Activated naive CD4-positive, alpha-beta T cell treated with anti-CD3 and anti-CD28 coated beads, Interleukin-2, amount 50 U/mL, for 24 hours (primary cell): ENCODE measurements at regions not wholly inside any gene's neighbourhood (a gene's known extent, or its start where the extent isn't known, plus 50 kb on each side); places are given as distances from the start of the nearest gene placed in this dataset.
"Not testable (repeated sequence)": the region's sequence is repeated elsewhere in the genome, so short reads cannot be mapped to it uniquely, and the experiment has no call there.

Experiments
- H3K27ac Mint-ChIP-seq: one replicate; pipeline ENCODE4 v1.8.0; 2021; ENCODE audit warnings: mild to moderate bottlenecking, mixed read lengths
- H3K27me3 Mint-ChIP-seq: one replicate; pipeline ENCODE4 v1.8.0; 2021; ENCODE audit warnings: mixed read lengths
- H3K36me3 Mint-ChIP-seq: one replicate; pipeline ENCODE4 v1.8.0; 2021; ENCODE audit warnings: mixed read lengths
- H3K4me1 Mint-ChIP-seq: one replicate; pipeline ENCODE4 v1.8.0; 2021; ENCODE audit warnings: mixed read lengths
- H3K4me3 Mint-ChIP-seq: one replicate; pipeline ENCODE4 v1.8.0; 2021; ENCODE audit warnings: mild to moderate bottlenecking, mixed read lengths
- H3K9me3 Mint-ChIP-seq: one replicate; pipeline ENCODE4 v1.8.0; 2021; ENCODE audit warnings: mixed read lengths

GRCh38 chr17:55962951-55963401 lies 190.3 kb upstream of the ANKFN1 start:
- Mint-ChIP-seq H3K27ac (no peak overlapping the region), H3K36me3 (no peaks in the 10 kb centered on the region), H3K4me3 (no peak overlapping the region), H3K9me3 (no peaks in the 10 kb centered on the region), H3K4me1 (no peaks in the 10 kb centered on the region), H3K27me3 (peaks cover 2% of the 10 kb centered on the region)

DNA sequence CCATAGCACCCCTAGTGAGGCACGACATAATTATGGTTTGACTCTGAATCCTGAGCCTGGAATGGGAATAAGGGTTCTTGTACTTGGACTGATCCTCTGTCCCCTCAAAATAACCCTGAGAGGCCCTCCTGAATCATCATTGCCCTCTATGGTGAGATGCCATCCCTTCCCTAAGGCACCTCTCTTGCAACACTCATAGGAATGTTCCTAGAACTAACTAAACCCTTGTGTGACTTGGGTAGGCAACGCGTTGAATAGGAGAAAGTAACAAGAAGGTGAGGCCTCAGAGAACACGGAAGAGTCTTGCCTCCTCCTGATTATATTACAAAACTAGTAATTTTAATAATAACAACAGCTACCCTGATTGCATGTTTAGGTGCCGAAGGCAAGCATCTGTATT lies 189.1 kb upstream of the ANKFN1 start:
- H3K27ac Mint-ChIP-seq, result no peak overlapping the region
- H3K4me1 Mint-ChIP-seq, result no peaks in the 10 kb centered on the region
- H3K4me3 Mint-ChIP-seq, result no peak overlapping the region
- no peaks in the 10 kb centered on the region for H3K9me3 Mint-ChIP-seq
- no peaks in the 10 kb centered on the region for H3K36me3 Mint-ChIP-seq
- H3K27me3 Mint-ChIP-seq, result peaks cover 2% of the 10 kb centered on the region

GRCh38 chr17:55965051-55965450 lies 188.2 kb upstream of the ANKFN1 start:
- Mint-ChIP-seq H3K4me3 (no peak overlapping the region), H3K27ac (no peak overlapping the region), H3K9me3 (no peaks in the 10 kb centered on the region), H3K27me3 (peaks cover 2% of the 10 kb centered on the region), H3K4me1 (no peaks in the 10 kb centered on the region), H3K36me3 (no peaks in the 10 kb centered on the region)

- Mint-ChIP-seq H3K4me3 (no peak overlapping the region), H3K36me3 (no peaks in the 10 kb centered on the region), H3K4me1 (no peaks in the 10 kb centered on the region), H3K27ac (no peak overlapping the region), H3K27me3 (peaks cover 2% of the 10 kb centered on the region), H3K9me3 (no peaks in the 10 kb centered on the region)
Observed at GRCh38 chr17:55969562-55970324, 183.5 kb upstream of the ANKFN1 start.

DNA sequence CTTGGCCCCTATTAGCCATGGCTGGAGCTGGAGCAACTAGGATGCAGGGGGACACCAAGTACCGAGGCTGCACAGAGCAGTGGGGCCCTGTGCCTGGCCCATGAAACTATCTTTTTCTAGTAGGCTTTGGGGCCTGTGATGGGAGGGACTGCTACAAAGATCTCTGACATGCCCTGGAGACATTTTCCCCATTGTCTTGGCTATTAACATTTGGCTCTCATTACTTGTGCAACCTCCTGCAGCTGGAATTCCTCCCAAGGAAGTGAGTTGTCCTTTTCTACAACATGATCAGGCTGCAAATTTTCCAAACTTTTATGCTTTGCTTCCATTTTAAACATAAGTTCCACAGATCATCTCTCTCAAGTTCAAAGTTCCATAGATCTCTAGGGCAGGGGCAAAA lies 174.7 kb upstream of the ANKFN1 start:
- H3K9me3 Mint-ChIP-seq, result no peaks in the 10 kb centered on the region
- H3K36me3 Mint-ChIP-seq, result no peaks in the 10 kb centered on the region
- no peak overlapping the region for H3K27ac Mint-ChIP-seq
- H3K4me3 Mint-ChIP-seq, result no peak overlapping the region
- H3K27me3 Mint-ChIP-seq, result no peaks in the 10 kb centered on the region
- H3K4me1 Mint-ChIP-seq, result no peaks in the 10 kb centered on the region

DNA sequence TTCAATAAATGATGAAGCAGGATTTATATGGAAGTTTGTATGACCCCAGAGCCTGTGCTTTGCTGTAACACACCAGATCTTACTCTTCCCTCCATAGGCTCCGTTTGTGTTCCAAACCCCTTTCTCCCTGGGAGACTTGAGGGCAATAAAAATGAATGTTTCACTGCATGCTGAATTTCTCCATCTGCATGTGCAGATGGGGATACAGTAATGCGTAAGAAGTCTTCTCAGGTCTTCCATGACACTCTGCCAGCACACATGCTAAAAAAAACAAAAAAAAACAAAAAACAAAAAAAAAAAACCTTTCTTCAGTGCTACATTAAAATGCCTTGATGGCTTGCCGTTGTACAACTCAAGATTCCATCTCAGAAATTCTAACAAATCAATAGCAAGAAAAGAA lies 170.2 kb upstream of the ANKFN1 start:
- peaks cover 2% of the 10 kb centered on the region for H3K27me3 Mint-ChIP-seq
- H3K36me3 Mint-ChIP-seq, result no peaks in the 10 kb centered on the region
- H3K4me1 Mint-ChIP-seq, result no peaks in the 10 kb centered on the region
- no peak overlapping the region for H3K4me3 Mint-ChIP-seq
- H3K9me3 Mint-ChIP-seq, result no peaks in the 10 kb centered on the region
- H3K27ac Mint-ChIP-seq, result no peak overlapping the region

- Mint-ChIP-seq H3K27me3 (peaks cover 2% of the 10 kb centered on the region), H3K4me3 (no peak overlapping the region), H3K36me3 (no peaks in the 10 kb centered on the region), H3K27ac (no peak overlapping the region), H3K9me3 (no peaks in the 10 kb centered on the region), H3K4me1 (no peaks in the 10 kb centered on the region)
Observed at GRCh38 chr17:55986817-55987216, 166.5 kb upstream of the ANKFN1 start.

DNA sequence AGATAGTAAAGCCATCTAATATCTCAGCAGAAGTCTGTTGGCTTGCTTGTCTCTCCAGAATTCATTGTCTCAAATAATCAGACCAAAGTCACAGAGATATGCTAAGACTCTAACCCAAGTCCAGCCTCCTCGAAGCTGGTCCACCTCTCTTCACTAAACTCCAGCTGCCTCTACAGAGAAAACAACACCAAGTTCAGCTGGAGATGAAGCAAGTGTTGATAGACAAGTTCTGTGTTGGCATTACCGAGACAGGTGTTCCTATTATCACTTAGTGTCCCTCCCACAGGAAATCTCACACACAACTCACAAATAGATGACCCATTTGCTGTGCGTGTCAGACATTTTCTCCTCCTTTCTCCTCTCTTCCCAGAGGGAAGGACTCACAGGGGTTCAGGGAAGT lies 164.4 kb upstream of the ANKFN1 start:
- Mint-ChIP-seq H3K9me3 (peaks cover 6% of the 10 kb centered on the region), H3K27ac (no peak overlapping the region), H3K4me1 (no peaks in the 10 kb centered on the region), H3K4me3 (no peak overlapping the region), H3K36me3 (peaks cover 4% of the 10 kb centered on the region), H3K27me3 (peaks cover 6% of the 10 kb centered on the region)

DNA sequence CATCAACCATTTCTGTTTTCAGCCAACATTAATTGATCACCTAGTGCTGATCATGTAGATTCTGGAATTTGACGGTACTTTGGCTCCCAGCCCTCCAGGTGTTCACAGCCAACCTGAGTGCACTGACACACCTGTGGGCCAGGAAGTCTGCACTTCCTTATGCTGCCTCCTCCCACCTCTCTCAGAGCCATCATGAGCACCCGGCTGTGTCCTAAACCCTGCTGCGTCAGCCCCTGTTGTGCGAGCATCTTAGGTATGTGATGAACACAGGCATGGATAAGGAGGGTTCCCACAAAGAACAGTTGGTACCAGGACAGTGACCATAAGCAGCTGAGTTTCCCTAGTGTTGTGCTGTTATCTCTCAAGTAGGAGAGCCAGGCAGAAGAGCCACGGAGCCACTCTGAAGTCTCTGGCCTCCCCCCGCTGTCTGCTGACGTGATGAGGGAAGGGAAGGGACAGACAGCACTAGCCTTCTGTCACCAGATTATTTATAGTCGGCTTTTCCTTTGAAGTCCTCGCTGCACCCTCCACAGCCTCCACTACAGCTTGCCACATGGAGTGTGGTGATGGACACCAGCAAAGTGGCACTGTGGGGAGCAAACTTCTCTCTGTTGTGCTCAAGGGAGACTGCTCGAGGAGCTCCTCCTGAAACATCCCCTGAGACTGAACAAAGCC lies 162.8 kb upstream of the ANKFN1 start:
- Mint-ChIP-seq H3K9me3 (peaks cover 11% of the 10 kb centered on the region), H3K4me1 (no peaks in the 10 kb centered on the region), H3K36me3 (peaks cover 7% of the 10 kb centered on the region), H3K27me3 (peaks cover 7% of the 10 kb centered on the region), H3K4me3 (no peak overlapping the region), H3K27ac (no peak overlapping the region)

GRCh38 chr17:55996826-55997225 lies 156.4 kb upstream of the ANKFN1 start:
- H3K27me3 Mint-ChIP-seq, result peaks cover 4% of the 10 kb centered on the region
- peaks cover 8% of the 10 kb centered on the region for H3K36me3 Mint-ChIP-seq
- H3K4me1 Mint-ChIP-seq, result peaks cover 12% of the 10 kb centered on the region
- H3K27ac Mint-ChIP-seq, result no peak overlapping the region
- no peak overlapping the region for H3K4me3 Mint-ChIP-seq
- peaks cover 14% of the 10 kb centered on the region for H3K9me3 Mint-ChIP-seq

DNA sequence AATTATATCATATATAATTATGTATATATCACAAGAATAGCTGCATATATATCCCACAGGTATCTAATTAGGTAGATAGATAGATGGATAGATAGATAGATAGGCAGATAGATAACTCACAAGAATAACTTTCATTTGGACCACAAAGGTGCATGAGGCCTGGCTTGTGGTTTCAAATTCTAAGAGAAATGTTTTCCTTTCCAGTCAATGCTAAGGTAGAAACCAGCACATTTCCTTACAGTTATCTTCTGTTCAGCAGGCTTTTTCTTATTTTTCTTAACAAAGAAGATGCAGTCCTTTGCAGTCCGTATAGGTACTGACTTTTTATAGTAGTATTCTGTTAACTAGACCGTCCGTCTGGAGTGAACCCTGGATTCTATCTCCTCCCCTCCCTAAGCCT lies 152.9 kb upstream of the ANKFN1 start:
- Mint-ChIP-seq H3K4me1 (peaks cover 31% of the 10 kb centered on the region), H3K27me3 (no peaks in the 10 kb centered on the region), H3K36me3 (peaks cover 2% of the 10 kb centered on the region), H3K4me3 (no peak overlapping the region), H3K27ac (no peak overlapping the region), H3K9me3 (peaks cover 9% of the 10 kb centered on the region)

GRCh38 chr17:56002656-56003055 lies 150.6 kb upstream of the ANKFN1 start:
- H3K4me1 Mint-ChIP-seq, result peaks cover 31% of the 10 kb centered on the region
- H3K27me3 Mint-ChIP-seq, H3K36me3 Mint-ChIP-seq, H3K4me3 Mint-ChIP-seq, H3K9me3 Mint-ChIP-seq, H3K27ac Mint-ChIP-seq: not testable (repeated sequence)

DNA sequence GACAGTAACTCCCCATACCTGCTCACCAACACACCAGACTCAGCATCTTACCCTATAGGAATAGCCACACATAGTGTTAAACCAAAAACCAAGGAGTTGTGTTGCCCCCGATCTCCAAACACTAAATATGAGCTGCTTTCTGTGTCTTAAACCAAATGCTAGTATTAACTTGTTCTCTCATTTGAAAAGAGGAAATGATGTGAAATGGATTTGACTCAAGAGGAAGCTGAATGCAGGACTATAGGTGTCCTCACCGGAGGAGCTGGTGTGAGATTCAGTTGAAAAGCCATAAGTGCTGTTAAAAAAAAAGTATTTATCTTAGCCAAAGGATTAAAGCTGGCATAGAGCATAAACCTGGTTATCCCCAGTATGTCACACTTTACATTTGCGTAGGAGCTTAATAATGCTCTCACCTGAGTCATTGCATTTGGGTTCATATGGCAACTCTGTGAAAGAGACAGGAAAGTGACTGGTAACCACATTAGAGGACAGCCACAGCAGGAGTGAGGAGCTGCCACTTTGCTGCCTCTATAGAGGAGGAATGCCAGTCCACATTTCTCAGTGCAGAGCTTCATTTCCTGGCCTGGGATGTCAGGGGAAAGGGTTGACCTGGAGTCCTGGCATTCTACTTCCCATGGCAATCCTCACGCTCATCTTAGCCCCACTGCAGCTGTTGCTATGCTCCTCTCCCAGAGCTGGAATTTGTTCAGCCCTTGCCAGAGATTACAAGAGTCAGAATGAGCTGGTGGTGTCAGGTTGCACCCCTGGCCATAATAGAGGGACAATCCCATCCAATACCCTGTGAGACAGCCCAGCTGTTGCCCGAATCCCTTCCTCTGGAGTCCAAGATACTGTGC lies 143.3 kb upstream of the ANKFN1 start:
- Mint-ChIP-seq H3K27ac (no peak overlapping the region), H3K4me3 (no peak overlapping the region), H3K36me3 (peaks cover 2% of the 10 kb centered on the region), H3K4me1 (peaks cover 17% of the 10 kb centered on the region), H3K9me3 (peaks cover 5% of the 10 kb centered on the region), H3K27me3 (no peaks in the 10 kb centered on the region)

GRCh38 chr17:56011406-56012131 lies 141.7 kb upstream of the ANKFN1 start:
- Mint-ChIP-seq H3K27ac (no peak overlapping the region), H3K4me1 (peaks cover 17% of the 10 kb centered on the region), H3K4me3 (no peak overlapping the region), H3K9me3 (peaks cover 5% of the 10 kb centered on the region), H3K27me3 (peaks cover 2% of the 10 kb centered on the region), H3K36me3 (peaks cover 2% of the 10 kb centered on the region)

GRCh38 chr17:56018211-56018610 lies 135.1 kb upstream of the ANKFN1 start:
- no peaks in the 10 kb centered on the region for H3K9me3 Mint-ChIP-seq
- H3K36me3 Mint-ChIP-seq, result peaks cover 2% of the 10 kb centered on the region
- peaks cover 4% of the 10 kb centered on the region for H3K4me1 Mint-ChIP-seq
- H3K4me3 Mint-ChIP-seq, result no peak overlapping the region
- H3K27me3 Mint-ChIP-seq, result peaks cover 2% of the 10 kb centered on the region
- H3K27ac Mint-ChIP-seq, result no peak overlapping the region
